Jurkat, Clone E6-1 (cell line): ENCODE measurements at regions not wholly inside any gene's neighbourhood (a gene's known extent, or its start where the extent isn't known, plus 50 kb on each side); places are given as distances from the start of the nearest gene placed in this dataset.

Experiments
- DNase-seq: peaks from one replicate; pipeline ENCODE4 v3.0.0-alpha.2; 2011; ENCODE audit warnings: low read depth, low spot score
- H3K4me3 ChIP-seq: 2 replicates; pipeline ENCODE4 v1.5.1; 2011; ENCODE audit warnings: mild to moderate bottlenecking, low read length, control low read depth, moderate library complexity

- no peak overlapping the region for H3K4me3 ChIP-seq
- no peak for DNase-seq
These were observed 818.3 kb upstream of the ALCAM start for GRCh38 chr3:104548401-104548800.

- H3K4me3 ChIP-seq = no peak overlapping the region
- DNase-seq = no peak
These were observed 817.5 kb upstream of the ALCAM start for GRCh38 chr3:104549099-104549714.

GRCh38 chr3:104553121-104553520, 813.6 kb upstream of the ALCAM start:
- no peak overlapping the region for H3K4me3 ChIP-seq
- DNase-seq = no peak

- no peak for DNase-seq
- no peak overlapping the region for H3K4me3 ChIP-seq
These were observed 812.3 kb upstream of the ALCAM start for GRCh38 chr3:104554425-104554824.

GRCh38 chr3:104555728-104556127, 811.0 kb upstream of the ALCAM start:
- no peak overlapping the region for H3K4me3 ChIP-seq
- DNase-seq = no peak

GRCh38 chr3:104556372-104557078, 810.2 kb upstream of the ALCAM start:
- H3K4me3 ChIP-seq = no peak overlapping the region
- DNase-seq = no peak

GRCh38 chr3:104561324-104561723, 805.4 kb upstream of the ALCAM start:
- DNase-seq = no peak
- no peak overlapping the region for H3K4me3 ChIP-seq

- DNase-seq = peak; percentile 40
- H3K4me3 ChIP-seq = no peak overlapping the region
These were observed 802.6 kb upstream of the ALCAM start for GRCh38 chr3:104564045-104564643.

GRCh38 chr3:104566054-104566453, 800.7 kb upstream of the ALCAM start:
- no peak for DNase-seq
- H3K4me3 ChIP-seq = no peak overlapping the region

GRCh38 chr3:104575634-104576033, 791.1 kb upstream of the ALCAM start:
- H3K4me3 ChIP-seq = no peak overlapping the region
- no peak for DNase-seq

GRCh38 chr3:104578558-104578957, 788.2 kb upstream of the ALCAM start:
- DNase-seq = peak; percentile 5
- H3K4me3 ChIP-seq = no peak overlapping the region

- no peak for DNase-seq
- no peak overlapping the region for H3K4me3 ChIP-seq
These were observed 784.6 kb upstream of the ALCAM start for GRCh38 chr3:104582092-104582491.

- no peak for DNase-seq
These were observed 782.0 kb upstream of the ALCAM start for GRCh38 chr3:104584682-104585081.

GRCh38 chr3:104586344-104586743, 780.4 kb upstream of the ALCAM start:
- no peak overlapping the region for H3K4me3 ChIP-seq
- DNase-seq = no peak

More at GRCh38 chr3:104584682-104585081, 782.0 kb upstream of the ALCAM start:
- no peak overlapping the region for H3K4me3 ChIP-seq

- no peak overlapping the region for H3K4me3 ChIP-seq
- DNase-seq = no peak
These were observed 778.3 kb upstream of the ALCAM start for GRCh38 chr3:104588442-104588841.

- no peak overlapping the region for H3K4me3 ChIP-seq
- no peak for DNase-seq
These were observed 774.9 kb upstream of the ALCAM start for GRCh38 chr3:104591776-104592175.

GRCh38 chr3:104594491-104594890, 772.2 kb upstream of the ALCAM start:
- DNase-seq = no peak
- no peak overlapping the region for H3K4me3 ChIP-seq

GRCh38 chr3:104596054-104596453, 770.7 kb upstream of the ALCAM start:
- H3K4me3 ChIP-seq = no peak overlapping the region
- no peak for DNase-seq

GRCh38 chr3:104596551-104596950, 770.2 kb upstream of the ALCAM start:
- peak; percentile 28 for DNase-seq
- H3K4me3 ChIP-seq = no peak overlapping the region

- DNase-seq = no peak
- H3K4me3 ChIP-seq = no peak overlapping the region
These were observed 767.7 kb upstream of the ALCAM start for GRCh38 chr3:104598848-104599511.
